Hematopoietic multipotent progenitor cell treated with erythropoietin and hydrocortisone succinate and interleukin-3 and kit ligand, for 17 days (in vitro differentiated cells): ENCODE measurements at regions not wholly inside any gene's neighbourhood (a gene's known extent, or its start where the extent isn't known, plus 50 kb on each side); places are given as distances from the start of the nearest gene placed in this dataset.

Experiments used
- DNase-seq: peaks from one replicate; pipeline ENCODE4 v3.0.0-alpha.2; 2015; ENCODE audit warnings: low spot score

DNA sequence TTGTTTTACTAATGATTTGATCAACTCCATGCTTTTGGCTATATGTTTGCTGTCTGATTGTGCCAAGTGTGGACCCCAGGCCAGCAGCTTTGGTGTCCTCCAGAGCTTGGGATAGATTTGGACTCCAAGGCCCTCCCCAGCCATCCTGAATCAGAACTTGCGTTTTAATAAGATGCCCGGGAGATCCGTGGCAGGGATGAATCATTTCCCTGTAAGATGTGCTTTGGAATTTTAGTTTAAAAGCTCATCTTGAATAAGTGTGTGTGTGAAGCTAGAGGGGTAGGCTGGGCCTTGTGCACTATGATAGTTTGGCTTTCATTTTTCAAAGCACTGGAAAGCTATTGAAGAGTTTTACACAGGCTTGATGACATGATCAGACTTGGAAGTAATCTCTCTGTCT lies 66.2 kb upstream of the SDK1 start:
- no peak for DNase-seq

- no peak for DNase-seq
Measured at GRCh38 chr7:3235322-3235721, 65.7 kb upstream of the SDK1 start.

DNA sequence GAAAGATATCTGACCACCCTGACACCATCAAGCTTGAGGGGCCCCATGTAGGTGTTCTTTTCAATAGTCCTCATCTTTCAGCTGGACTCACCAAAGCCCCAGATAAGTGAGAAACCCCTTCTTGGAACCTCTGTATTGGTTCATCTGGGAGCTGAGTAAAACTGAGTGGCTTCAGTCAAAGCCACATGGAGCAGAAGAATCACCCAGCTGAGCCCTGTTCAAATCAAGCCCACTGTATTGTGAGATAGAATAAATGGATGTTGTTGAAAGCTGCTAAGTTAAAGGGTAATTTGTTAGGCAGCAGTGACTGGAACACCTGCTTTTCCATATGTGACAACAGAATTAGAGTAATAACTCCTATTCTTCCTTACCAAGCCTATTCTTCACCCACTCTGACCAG lies 64.8 kb upstream of the SDK1 start:
- no peak for DNase-seq

- DNase-seq, result no peak
Measured at GRCh38 chr7:3238525-3239210, 62.4 kb upstream of the SDK1 start.

DNA sequence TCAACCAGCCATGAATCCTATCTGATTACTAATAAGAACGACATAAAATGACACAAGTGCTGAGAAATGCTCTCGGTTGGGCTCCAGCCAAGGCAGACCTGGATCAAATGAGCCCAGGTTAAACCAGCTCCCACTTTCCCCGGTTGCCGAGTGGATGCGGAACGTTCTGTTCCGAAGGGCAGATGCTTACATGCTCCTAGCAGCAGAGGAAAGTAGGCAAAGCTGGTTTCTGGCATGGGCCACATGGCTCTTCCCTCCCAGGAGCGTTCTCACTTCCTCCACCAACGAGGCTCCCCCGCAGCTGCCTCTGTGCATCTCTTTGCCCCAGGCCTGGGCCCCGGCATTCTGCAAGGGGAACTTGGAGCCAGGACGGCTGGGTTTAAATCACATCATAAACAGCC lies 61.8 kb upstream of the SDK1 start:
- no peak for DNase-seq

DNA sequence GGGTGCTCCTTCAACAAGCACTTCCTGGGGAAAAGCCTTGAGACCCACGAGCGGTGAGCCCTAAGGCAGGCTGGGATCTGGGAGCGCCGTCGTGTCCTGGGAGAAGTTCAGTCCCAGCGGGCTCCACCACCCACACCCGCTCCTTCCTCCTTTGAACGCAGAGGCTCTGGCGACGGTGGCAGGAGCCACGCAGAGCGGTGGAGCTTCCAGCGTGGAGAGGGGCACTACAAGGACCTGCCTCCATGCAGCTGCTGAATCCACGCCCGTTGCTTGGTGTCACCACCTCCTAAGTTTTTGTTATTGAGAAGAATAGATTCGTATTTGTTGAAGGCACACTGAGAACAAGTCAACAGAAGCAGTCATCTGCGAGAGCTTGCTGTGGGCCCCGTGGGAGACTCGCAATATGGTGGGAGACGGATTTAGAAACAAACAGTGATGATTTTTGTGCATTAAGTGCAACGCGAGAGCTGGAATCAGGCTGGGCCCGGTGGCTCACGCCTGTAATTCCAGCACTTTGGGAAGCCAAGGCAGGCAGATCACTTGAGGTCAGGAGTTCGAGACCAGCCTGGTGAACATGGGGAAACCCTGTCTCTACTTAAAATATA lies 60.1 kb upstream of the SDK1 start:
- DNase-seq, result no peak

GRCh38 chr7:3241686-3242258 lies 59.3 kb upstream of the SDK1 start:
- no peak for DNase-seq

DNA sequence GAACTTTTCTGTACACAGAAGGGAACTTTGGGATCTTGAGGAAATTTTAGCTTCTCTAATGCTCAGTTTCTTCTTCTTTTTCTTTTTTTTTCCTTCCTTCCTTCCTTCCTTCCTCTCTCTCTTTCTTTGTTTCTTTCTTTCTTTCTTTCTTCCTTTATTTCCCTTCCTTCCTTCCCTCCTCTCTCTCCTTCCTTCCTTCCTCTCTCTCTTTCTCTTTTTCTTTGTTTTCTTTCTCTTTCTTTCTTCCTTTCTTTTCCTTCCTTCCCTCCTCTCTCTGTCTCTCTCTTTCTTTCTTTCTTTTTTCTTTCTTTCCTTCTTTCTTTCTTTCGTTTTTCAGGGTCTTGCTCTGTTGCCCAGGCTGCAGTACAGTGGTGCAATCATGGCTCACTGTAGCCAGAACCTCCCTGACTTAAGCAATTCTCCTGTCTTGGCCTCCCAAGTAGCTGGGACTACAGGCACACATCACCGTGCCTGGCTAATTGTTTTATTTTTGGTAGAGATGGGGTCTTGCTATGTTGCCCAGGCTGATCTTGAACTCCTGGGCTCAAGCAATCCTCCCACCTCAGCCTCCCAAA lies 58.6 kb upstream of the SDK1 start:
- DNase-seq, result no peak

DNA sequence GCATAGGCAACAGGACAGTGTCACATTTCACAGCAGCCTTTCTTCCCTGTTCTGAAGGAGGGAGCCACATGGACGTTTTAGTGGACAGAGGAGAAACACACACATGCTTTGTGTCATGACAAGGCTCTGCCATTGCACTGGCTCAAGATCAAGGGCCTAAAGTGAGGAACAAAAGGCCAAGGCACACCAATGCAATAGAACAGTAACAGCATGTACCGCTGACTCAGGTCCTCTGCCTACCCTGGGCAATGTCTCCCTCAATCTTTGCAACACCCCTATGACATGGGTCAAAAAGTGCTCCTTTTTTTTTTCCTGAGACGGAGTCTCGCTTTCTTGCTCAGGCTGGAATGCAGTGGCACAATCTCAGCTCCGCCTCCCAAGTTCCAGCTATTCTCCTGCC lies 57.8 kb upstream of the SDK1 start:
- no peak for DNase-seq

- DNase-seq, result no peak
Measured at GRCh38 chr7:3243680-3244079, 57.4 kb upstream of the SDK1 start.

GRCh38 chr7:3244241-3244814 lies 56.7 kb upstream of the SDK1 start:
- DNase-seq, result no peak

DNA sequence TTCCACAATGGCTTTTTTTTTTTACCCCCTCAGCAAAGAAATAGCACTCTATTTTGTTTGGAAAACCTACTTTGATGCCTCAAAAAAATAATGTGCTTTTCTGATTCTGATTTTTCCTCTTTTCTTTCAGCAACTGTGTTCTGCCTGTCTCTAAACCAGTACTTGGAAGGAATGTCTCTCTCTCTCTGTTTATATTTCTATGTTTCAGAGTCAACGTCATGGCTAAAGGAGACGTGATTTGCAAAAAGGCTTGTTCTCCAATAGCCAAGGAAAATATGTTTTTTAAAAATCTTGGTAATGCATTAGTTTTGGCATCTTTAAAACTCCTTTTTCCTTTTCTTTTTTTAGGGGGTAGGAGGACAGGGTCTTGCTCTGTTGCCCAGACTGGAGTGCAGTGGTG lies 56.0 kb upstream of the SDK1 start:
- DNase-seq, result no peak

- no peak for DNase-seq
Measured at GRCh38 chr7:3245721-3246120, 55.3 kb upstream of the SDK1 start.

- DNase-seq, result no peak
Measured at GRCh38 chr7:3246127-3246526, 54.9 kb upstream of the SDK1 start.

GRCh38 chr7:3246651-3247050 lies 54.4 kb upstream of the SDK1 start:
- DNase-seq, result no peak

DNA sequence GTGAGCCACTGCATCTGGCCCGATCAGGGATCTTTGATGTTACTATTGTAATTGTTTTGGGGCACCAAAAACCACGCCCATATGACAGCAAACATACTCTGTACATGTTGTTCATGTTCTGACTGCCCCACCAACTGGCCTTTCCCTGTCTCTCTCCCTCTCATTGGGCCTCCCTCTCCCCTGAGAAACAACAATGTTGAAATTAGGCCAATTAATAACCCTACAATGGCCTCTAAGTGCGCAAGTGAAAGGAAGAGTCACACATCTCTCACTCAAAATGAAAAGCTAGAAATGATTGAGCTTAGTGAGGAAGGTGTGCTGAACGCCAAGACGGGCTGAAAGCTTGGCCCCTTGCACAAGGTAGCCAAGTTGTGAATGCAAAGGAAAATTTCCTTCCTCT lies 50.3 kb upstream of the SDK1 start:
- DNase-seq, result no peak
